Body of pancreas (tissue), 4 donors: ENCODE measurements at regions not wholly inside any gene's neighbourhood (a gene's known extent, or its start where the extent isn't known, plus 50 kb on each side); places are given as distances from the start of the nearest gene placed in this dataset.

Experiments used
- CTCF ChIP-seq, 7 experiments: fragments of 450-650 bp in 4 of 7; fragments of 200-600 bp in 3 of 7; sonication (generic) in 3 of 7; IDR thresholded peaks; one replicate each; pipeline ENCODE4 v1.5.1; 2016 to 2019; ENCODE audit warnings: antibody characterized with exemption in 7 of 7
- POLR2A ChIP-seq, 3 donors: fragments of 450-650 bp; IDR thresholded peaks; one replicate each; pipeline ENCODE4 v1.6.1; 2016; ENCODE audit warnings: antibody characterized with exemption in 3 of 3, mild to moderate bottlenecking in 2 of 3

GRCh38 chr4:177105536-177105935 is 204.1 kb upstream of the NEIL3 start:
- no peak for TF ChIP-seq CTCF (IDR thresholded peaks at IDR 0.05)
- TF ChIP-seq POLR2A (IDR thresholded peaks at IDR 0.05) = no peak
